ENCODE measurements at regions not wholly inside any gene's neighbourhood (a gene's known extent, or its start where the extent isn't known, plus 50 kb on each side); places are given as distances from the start of the nearest gene placed in this dataset.
"Not testable (repeated sequence)": the region's sequence is repeated elsewhere in the genome, so short reads cannot be mapped to it uniquely, and the experiment has no call there.

DNA sequence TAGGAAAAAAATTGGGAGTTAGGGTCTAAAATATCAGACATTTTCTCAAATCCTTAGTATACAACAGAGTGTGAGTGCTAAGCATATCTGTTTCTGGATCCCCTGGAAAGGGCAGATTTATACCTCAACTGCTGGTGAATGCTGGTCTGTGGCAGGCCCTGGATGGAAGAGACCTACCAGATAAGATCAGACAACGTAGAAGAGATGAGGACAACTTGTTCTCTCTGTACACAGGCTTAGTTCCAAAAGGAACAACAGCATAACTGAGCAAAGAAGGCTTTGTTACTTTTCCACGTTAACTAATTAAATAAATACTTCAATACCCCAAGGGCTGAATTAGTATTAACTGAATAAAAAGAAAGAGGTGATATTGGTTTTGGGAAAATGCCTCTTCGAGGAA lies 1277.3 kb downstream of the SLITRK5 start:
- DNase-seq (ENCODE audit: extremely low read depth in 1 of 2, low read depth in 1 of 2) = no peak

DNA sequence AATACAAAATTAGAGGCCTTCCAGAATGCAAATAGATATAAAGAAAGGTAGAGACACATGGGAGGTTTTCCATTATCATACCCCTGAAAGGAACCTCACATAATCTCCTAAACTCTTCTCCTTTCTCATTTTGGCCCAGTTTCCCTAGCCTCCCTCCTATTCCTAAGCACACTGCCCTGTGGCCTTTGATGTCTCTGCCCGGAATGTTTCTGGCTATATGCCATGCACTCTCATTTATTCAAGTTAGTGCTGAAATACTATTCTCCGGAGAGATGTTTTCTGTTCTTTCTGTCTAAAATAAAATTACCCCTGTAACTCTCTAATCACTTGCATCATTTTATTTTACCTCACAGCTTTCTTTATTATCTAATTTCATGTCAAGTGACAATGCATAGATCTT lies 1287.7 kb downstream of the SLITRK5 start:
- DNase-seq (ENCODE audit: extremely low read depth in 1 of 2, low read depth in 1 of 2) = no peak

DNA sequence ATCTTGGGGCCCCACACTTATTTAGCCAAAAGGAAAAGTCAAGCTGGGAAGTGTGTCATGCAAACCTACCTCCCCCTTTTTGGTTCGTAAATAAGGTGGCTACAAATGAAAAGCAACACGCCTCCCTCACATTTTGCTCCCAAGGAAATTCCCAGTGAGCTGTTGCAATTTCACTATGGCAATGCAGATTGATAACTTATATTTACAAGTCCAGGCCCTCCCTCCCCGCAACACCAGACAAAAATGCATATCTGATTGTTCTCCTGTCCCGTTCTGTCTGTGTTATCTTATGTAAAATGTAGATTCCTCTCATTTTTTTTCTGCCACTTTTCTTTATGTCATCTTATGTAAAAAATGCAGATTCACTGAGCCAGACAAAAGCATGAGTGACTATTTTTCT lies 1305.3 kb downstream of the SLITRK5 start:
- DNase-seq (ENCODE audit: extremely low read depth in 1 of 2, low read depth in 1 of 2) = no peak

DNA sequence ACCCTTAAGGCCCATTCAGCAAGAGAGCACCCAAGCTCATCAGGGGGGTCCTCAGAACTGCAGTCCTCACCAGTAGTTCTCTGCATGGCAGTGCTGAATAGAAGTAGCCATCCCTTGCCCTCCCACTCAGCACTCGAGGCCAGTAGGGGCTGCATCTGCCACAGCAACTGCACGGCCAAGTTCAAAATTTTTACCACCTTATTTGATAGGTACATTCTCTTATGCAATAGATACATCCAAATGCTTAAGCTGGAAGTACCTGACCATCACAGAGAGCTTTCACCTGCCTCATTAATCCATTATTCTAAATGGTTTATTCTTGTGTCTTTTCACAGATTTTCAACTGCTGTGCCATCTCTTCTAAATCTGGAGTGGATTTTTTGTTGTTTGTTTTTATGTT lies 1307.4 kb downstream of the SLITRK5 start:
- DNase-seq (ENCODE audit: extremely low read depth in 1 of 2, low read depth in 1 of 2) = no peak

DNA sequence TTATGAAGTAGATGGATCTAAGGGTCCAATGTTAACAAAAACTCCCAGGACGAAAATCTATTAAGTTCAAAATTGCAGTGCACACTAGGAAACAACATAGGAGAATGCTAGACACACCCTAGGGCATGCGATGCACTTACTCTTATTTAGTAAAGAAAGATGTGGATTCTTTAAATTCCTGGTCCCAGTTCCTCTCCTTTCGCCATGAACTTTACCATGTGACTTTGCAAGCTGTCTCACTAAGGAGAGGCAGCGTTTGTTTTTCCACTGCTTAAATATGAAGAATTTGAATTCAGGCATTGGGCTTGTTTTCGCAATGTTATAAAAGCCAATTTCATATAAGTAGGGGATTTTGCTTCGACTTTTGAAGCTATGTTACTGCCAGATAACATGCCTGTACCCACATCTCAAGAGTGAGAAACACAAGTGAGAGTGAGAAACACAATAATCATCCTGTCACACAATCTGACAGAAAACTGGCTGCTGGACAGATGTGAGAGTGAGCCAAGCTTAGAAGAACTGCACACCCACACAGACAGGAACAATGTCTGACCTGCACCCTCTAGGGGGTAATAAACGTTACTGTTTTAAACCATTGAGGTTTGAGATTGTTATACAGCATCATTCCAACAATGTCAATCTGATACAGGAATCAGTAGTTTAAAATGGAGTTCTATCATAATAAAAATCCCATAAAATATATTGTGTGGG lies 1308.4 kb downstream of the SLITRK5 start:
- no peak for DNase-seq (ENCODE audit: extremely low read depth in 1 of 2, low read depth in 1 of 2)

DNA sequence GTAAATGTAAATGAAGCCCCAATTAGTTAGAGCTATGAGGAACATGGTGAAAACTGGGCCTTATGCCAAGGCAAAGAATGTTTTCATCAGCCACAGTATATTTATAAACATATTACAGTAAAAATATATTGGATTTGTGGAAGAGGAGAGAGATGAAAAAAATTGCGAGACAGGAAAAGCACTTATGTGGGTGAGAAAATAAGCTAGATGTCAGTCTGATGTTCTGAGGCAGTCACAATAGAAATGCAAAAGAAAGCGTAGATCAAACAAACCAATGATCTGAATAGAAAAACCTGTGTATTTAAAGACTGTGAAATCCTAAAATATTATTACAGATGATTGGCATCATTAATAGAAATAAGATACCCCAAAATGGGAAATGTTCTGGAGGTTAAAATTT lies 1332.5 kb downstream of the SLITRK5 start:
- DNase-seq (ENCODE audit: extremely low read depth in 1 of 2, low read depth in 1 of 2) = no peak

DNA sequence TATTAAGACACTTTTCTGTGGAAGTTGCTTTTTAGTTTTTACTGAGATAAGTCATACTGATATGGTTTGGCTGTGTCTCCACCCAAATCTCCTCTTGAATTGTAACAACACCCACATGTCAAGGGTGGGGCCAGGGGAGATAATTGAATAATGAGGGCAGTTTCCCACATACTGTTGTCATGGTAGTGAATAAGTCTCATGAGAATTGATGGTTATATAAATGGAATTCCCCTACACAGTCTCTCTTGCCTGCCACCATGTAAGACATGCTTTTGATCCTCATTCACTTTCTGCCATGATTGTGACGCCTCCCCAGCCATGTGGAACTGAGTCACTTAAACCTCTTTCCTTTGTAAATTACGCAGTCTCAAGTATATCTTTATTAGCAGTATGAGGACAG lies 1340.4 kb downstream of the SLITRK5 start:
- no peak for DNase-seq (ENCODE audit: extremely low read depth in 1 of 2, low read depth in 1 of 2)

DNA sequence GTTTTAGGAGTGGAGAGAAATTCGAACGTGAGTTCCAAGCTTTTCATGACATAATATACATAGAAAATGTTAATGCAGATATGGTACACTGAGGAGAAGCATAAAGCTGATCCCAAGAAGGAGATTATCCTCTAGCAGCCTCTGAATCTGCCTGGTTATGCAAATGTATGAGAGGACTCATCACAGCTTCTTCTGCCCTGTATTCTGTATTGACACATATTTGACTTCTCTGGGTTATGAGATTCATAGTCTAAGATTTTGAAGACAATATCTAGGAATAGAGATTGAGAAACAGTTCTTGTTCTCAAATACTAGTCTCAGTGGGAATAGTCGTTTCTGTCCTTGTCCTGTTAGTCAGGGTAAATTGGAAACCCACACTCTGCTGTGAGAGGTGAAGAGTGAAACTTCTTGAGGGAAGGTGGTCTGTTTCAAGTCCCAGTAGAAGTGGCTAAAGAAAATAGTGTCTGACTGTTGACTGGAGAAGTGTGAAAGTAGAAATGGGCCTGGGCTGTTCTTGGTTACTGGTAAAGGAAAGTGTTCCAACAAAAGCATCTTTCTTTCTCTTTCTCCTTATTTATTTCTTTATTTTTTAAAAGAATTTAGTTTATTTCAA lies 1356.6 kb downstream of the SLITRK5 start:
- DNase-seq (ENCODE audit: extremely low read depth in 1 of 2, low read depth in 1 of 2) = no peak

DNA sequence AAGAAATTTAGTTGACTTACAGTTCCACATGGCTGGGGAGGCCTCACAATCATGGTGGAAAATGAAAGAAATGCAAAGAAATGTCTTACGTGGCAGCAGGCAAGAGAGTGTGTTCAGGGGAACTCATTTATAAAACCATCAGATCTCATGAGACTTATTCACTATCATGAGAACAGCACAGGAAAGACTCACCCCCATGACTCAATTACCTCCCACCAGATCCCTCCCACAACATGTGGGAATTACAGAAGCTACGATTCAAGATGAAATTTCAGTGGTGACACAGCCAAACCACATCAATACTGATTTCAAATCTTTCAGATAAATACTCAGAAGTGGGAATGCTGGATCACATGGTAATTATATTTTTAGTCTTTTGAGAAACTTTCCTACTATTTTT lies 1357.9 kb downstream of the SLITRK5 start:
- DNase-seq (ENCODE audit: extremely low read depth in 1 of 2, low read depth in 1 of 2) = no peak

DNA sequence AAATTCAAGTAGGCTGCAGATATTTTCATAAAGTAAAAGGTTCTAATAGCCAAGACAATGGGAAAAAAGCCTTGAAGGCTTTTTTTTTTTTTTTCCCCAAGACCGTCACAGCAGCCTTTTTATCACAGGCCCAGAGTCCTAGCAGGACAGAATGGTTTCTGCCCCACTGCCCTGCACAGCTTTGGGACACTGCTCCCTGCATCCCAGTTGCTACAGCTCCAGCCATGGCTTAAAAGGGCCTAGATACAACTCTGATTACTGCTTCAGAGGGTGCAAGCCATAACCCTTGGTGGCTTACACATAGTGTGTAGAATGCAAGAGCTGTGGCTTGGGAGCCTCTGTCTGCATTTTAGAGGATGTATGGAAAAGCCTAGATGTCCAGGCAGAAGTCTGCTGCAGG lies 1362.8 kb downstream of the SLITRK5 start:
- no peak for DNase-seq (ENCODE audit: extremely low read depth in 1 of 2, low read depth in 1 of 2)

DNA sequence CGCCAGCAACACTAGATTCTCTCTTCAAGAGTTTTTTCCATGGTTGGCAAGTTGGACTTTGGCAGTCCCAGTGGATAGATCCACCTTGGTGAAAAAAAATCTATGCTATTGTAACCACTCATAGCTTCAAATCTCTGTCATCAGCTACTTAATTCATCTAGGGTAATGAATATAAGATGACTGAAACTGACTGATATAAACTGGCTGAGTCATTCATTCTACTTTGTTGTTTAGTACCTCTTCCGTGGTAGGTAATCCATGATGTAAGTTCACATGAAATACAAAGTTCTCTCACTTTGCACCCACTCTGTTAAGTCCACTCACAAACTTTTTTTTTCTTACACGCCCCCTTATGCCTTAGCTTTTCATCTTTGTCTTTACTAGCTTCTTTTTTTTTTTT lies 1381.5 kb downstream of the SLITRK5 start:
- no peak for DNase-seq (ENCODE audit: extremely low read depth in 1 of 2, low read depth in 1 of 2)

DNA sequence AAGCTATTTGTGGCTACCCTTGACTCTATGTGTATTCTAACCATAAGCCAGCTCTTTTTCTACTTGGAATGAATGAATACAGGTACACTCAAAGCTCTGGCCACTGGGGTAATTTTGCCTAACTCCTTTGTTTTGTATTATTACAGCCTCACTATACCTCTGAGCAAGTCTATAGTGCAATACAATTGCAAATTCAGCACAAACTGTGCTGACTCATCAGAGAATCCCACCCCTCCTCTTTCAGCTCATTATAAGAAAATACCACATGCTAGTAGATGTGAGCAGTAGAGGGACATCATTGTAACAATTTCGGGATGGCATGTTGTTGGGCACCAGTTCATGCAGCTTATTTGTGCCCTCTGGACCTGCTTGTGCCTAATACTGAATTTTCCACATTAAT lies 1382.2 kb downstream of the SLITRK5 start:
- no peak for DNase-seq (ENCODE audit: extremely low read depth in 1 of 2, low read depth in 1 of 2)

DNA sequence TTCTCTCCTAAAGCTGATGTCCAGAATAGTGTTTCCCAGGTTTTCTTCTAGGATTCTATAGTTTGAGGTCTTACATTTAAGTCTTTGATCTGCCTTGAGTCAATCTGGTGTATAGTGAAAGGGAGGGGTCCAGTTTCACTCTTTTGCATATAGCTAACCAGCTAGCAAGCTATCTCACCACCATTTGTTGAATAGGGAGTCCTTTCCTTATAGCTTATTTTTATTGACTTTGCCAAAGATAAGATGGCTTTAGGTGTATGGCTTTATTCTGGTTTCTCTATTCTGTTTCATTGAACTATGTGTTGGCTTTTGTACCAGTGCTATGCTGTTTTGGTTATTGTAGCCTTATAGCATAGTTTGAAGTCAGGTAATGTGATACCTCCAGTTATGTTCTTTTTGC lies 1386.1 kb downstream of the SLITRK5 start:
- DNase-seq (ENCODE audit: extremely low read depth in 1 of 2, low read depth in 1 of 2) = no peak

DNA sequence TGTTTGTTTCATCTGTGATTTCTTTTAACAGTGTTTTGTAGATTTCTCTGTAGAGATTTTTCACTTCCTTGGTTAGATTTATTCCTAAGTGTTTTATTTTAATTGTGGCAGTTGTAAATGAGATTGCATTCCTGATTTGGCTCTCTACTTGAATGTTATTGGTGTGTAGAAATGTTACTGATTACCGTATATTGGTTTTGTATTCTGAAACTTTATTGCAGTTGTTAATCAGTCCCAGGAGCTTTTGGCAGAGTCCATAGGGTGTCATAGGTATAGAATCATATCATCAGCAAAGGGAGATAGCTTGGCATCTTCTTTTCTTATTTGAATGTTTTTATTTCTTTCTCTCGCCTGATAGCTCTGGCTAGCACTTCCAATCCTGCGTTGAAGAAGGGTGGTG lies 1386.7 kb downstream of the SLITRK5 start:
- DNase-seq (ENCODE audit: extremely low read depth in 1 of 2, low read depth in 1 of 2) = no peak

DNA sequence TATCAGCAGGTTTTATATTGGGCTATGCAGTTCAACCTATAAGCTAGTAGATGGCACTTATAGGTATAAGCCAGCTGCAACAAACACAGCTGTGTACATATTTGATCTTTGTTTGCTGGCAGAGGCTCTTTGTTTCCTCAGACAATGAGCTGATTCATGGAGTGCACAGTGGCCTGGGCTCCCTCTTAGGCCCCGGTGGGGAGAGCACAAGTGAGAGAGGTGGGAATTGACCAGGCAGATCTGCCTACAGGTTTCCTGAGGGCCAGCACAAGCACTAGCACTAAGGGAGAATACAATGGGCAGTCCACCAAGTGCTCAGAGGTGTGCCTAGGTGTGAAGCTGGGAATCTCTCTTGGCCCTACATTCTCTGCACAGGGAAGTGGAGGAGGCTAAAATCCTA lies 1390.7 kb downstream of the SLITRK5 start:
- no peak for DNase-seq (ENCODE audit: extremely low read depth in 1 of 2, low read depth in 1 of 2)

DNA sequence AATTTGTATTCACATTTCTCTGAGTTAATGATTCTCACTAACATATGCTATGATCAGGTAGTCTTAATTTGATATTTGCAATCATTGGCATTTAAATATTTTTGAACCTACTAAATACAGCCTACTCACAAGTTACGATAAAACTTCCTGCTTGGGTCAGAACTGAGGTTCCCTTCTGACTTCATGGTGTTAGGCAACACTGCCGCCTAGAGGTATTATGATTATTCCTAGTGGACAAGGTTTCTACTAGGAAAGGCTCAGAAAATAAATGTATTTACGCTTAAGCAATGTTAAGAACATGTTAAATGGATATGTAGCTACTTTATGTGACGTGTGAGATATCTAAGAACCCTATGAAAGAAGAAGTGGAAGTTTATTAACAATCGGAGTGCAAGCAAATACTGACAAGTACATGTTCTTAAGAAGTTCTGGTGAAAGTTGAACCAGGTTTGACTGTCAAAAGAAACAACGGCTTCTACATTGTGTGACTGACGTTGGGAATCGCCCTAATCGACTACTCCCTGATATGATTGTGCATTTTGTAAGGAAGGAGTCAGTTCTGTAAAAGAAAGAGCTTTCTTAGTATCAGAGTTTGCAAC lies 1395.8 kb downstream of the SLITRK5 start:
- DNase-seq (ENCODE audit: extremely low read depth in 1 of 2, low read depth in 1 of 2) = no peak

DNA sequence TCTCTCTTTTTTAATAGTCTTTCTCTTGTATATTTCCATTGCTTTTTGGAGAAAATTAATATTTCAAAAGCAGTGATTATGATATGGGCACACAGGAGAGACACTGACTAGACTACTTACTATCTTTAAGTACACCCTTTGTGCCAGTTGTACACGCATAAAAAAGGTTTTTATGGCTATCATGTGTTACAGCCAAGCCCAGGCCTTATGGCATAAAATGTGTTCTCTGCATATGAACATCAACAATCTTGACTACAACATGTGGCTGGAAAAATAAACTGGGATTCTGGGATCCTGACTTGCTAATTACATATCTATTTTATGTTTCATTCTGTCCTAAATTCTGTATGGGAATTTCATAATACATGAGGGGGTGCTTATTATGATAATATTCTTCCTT lies 1401.8 kb downstream of the SLITRK5 start:
- DNase-seq (ENCODE audit: extremely low read depth in 1 of 2, low read depth in 1 of 2) = no peak

DNA sequence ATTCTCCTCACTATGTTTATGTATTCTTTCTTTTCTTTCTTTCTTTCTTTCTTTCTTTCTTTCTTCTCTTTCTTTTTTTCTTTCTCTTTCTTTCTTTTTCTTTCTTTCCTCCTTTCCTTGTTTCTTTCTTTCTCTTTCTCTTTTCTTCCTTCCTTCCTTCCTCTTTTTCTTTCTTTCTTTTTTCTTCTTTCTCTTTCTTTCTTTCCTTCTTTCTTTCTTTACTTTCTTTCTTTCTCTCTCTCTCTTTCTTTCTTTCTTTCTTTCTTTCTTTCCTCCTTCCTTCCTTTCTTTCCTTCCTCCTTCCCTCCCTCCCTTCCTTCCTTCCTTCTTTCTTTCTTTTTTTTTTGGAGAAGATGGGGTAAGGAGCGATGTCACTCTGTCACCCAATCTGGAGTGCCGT lies 1405.5 kb downstream of the SLITRK5 start:
- no peak for DNase-seq (ENCODE audit: extremely low read depth in 1 of 2, low read depth in 1 of 2)

DNA sequence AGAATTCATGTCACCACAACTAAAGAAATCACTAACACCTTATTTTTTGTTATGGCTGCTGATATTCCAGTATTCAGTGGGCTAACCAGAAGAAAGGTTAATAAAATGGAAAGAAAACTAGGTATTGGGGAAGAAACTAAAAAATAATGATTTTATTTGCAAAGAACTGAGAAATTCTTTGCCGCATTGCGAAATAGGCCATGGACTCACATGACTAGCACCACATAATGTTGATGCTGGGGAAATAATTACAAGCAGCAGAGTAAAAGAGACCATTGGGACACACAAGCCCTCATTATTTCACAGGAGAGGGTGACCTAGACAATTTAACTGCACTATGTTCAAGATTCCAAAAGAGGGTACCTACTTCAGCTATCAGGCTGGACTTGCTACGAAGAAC lies 1411.5 kb downstream of the SLITRK5 start:
- DNase-seq (ENCODE audit: extremely low read depth in 1 of 2, low read depth in 1 of 2) = no peak

DNA sequence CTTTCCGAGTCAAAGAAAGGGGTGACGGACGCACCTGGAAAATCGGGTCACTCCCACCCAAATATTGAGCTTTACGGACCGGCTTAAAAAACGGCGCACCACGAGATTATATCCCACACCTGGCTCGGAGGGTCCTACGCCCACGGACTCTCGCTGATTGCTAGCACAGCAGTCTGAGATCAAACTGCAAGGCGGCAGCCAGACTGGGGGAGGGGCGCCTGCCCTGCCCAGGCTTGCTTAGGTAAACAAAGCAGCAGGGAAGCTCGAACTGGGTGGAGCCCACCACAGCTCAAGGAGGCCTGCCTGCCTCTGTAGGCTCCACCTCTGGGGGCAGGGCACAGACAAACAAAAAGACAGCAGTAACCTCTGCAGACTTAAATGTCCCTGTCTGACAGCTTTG lies 1416.9 kb downstream of the SLITRK5 start:
- not testable (repeated sequence) for DNase-seq (ENCODE audit: extremely low read depth in 1 of 2, low read depth in 1 of 2)

DNA sequence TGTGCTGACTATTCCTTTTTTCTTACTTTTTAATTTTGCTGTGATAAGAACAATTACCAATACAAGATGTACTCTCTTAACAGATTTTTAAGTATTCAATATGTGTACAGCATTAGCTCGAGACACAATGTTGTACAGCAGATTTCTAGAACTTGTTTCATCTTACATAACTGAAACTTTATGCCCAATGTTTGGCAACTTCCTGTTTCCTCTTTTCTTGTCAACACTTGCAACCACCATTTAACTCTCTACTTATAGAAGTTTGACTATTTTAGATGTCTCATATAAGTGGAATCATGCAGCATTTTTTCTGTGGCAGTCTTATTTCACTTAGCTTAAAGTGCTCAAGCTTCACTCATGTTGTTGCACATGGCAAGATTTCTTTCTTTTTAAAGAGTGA lies 1426.8 kb downstream of the SLITRK5 start:
- no peak for DNase-seq (ENCODE audit: extremely low read depth in 1 of 2, low read depth in 1 of 2)

DNA sequence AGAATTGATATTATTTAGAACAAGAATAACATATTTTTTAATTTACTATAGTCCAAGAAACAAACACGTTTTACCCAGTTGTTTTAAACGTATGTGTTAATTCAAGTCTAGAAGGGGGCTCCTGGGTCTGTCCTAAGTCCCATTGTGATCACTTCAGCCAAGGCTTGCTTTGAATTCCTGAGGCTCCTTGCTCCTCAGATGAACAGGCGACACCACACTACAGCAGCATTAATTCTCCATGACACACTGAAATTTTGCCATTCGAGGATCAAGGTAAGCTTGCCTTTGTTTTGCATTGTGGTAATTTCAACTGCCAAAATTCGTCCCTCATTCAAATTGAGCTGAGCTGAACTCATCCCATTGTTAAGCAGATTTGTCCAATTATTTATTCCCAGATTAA lies 1442.6 kb downstream of the SLITRK5 start:
- no peak for DNase-seq (ENCODE audit: extremely low read depth in 1 of 2, low read depth in 1 of 2)

DNA sequence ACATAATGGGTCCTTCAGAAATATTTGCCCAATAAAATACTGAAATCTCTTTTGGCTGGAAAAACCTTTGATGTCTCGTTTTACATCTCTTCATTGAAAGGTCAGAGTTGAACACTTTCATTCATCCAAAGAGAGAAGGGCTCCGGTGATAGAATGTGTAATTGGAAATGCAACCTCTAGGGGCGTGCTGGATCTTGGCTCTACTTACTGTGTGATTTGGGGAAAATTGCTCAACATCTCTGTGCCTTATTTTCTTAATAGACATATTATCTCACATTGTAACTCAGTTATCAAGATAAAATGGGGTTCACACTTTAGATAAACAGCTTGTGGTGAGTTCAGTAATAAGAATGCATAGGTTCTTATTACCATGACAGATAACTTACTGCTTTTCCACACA lies 1444.1 kb downstream of the SLITRK5 start:
- DNase-seq (ENCODE audit: extremely low read depth in 1 of 2, low read depth in 1 of 2) = no peak
